Common myeloid progenitor, CD34-positive (primary cell): ENCODE measurements at regions not wholly inside any gene's neighbourhood (a gene's known extent, or its start where the extent isn't known, plus 50 kb on each side); places are given as distances from the start of the nearest gene placed in this dataset.

Source experiments
- CTCF ChIA-PET: fragments of 350-600 bp; sonication (Branson Sonifier 250); formaldehyde crosslinking; loops from one replicate; lab custom pipeline; 2021; ENCODE audit warnings: antibody characterized with exemption; lab: Charles Lee
- POLR2A ChIA-PET: fragments of 350-600 bp; sonication (Branson Sonifier 250); formaldehyde crosslinking; loops from one replicate; lab custom pipeline; 2021; ENCODE audit warnings: antibody characterized with exemption; lab: Charles Lee
- DNase-seq, 3 donors: peaks; one replicate each; pipeline versions ENCODE4 v3.0.0 to v3.0.0-alpha.2; 2013
- H3K27ac ChIP-seq, 2 experiments: 1 replicate in 1 of 2; 2 replicates in 1 of 2; pipeline ENCODE4 v1.7.0; 2013; ENCODE audit warnings: inconsistent platforms in 2 of 2, low read length in 2 of 2, mild to moderate bottlenecking in 2 of 2, low read depth in 1 of 2, moderate library complexity in 1 of 2; ENCODE audit not compliant: severe bottlenecking in 2 of 2, insufficient read depth in 1 of 2, poor library complexity in 1 of 2
- H3K27me3 ChIP-seq, 5 experiments: replicated peaks in 2 of 5; 1 replicate in 3 of 5; 2 replicates in 2 of 5; pipeline versions ENCODE4 v1.6.1 to v1.7.0; 2013; ENCODE audit warnings: low read length in 4 of 5, mild to moderate bottlenecking in 2 of 5, moderate library complexity in 2 of 5, inconsistent platforms in 1 of 5; ENCODE audit not compliant: insufficient read depth in 5 of 5, control insufficient read depth in 4 of 5
- H3K36me3 ChIP-seq, 4 experiments: 1 replicate in 2 of 4; 2 replicates in 2 of 4; pipeline versions ENCODE4 v1.6.1 to v1.7.0; 2013; ENCODE audit warnings: low read length in 3 of 4, control low read depth in 1 of 4, mild to moderate bottlenecking in 1 of 4; ENCODE audit not compliant: control insufficient read depth in 4 of 4, insufficient read depth in 4 of 4
- H3K4me1 ChIP-seq, 4 experiments: 1 replicate in 3 of 4; 2 replicates in 1 of 4; pipeline versions ENCODE4 v1.6.1 to v1.7.1; 2013; ENCODE audit warnings: low read length in 3 of 4, mild to moderate bottlenecking in 3 of 4, control low read depth in 1 of 4, inconsistent platforms in 1 of 4, moderate library complexity in 1 of 4; ENCODE audit not compliant: control insufficient read depth in 4 of 4, insufficient read depth in 4 of 4; ENCODE audit errors: control extremely low read depth in 1 of 4
- H3K4me3 ChIP-seq, 7 experiments: 1 replicate in 4 of 7; 2 replicates in 3 of 7; pipeline versions ENCODE4 v1.5.1 to v1.7.0; 2013; ENCODE audit warnings: mild to moderate bottlenecking in 7 of 7, low read length in 6 of 7, moderate library complexity in 6 of 7, inconsistent platforms in 2 of 7, low read depth in 2 of 7, control low read depth in 1 of 7; ENCODE audit not compliant: insufficient read depth in 4 of 7, control insufficient read depth in 1 of 7; ENCODE audit errors: extremely low read depth in 1 of 7
- H3K9me3 ChIP-seq, 5 experiments: 1 replicate in 4 of 5; 2 replicates in 1 of 5; pipeline versions ENCODE4 v1.6.1 to v1.7.1; 2013; ENCODE audit warnings: low read length in 4 of 5, mild to moderate bottlenecking in 2 of 5, inconsistent platforms in 1 of 5, low read depth in 1 of 5, moderate library complexity in 1 of 5; ENCODE audit not compliant: control insufficient read depth in 4 of 5, insufficient read depth in 2 of 5; ENCODE audit errors: control extremely low read depth in 1 of 5
- WGBS: methylation state at CpG from one replicate; pipeline ENCODE4 v1.1.5; 2013; ENCODE audit not compliant: insufficient coverage; 5-methylcytosine and 5-hydroxymethylcytosine counted together

GRCh38 chr15:61598655-61599054, 369.6 kb upstream of the RORA start:
- Histone ChIP-seq H3K27ac (no peak overlapping the region), H3K9me3 (peaks cover 0 to 2% (median 0%) of the 10 kb centered on the region in 5 experiments), H3K27me3 (peaks cover 0 to 5% (median 0%) of the 10 kb centered on the region in 5 experiments), H3K4me1 (no peaks in the 10 kb centered on the region), H3K4me3 (no peak overlapping the region), H3K36me3 (no peaks in the 10 kb centered on the region)
- no peak for DNase-seq
- POLR2A ChIA-PET, result no interaction called here
- CTCF ChIA-PET, result interaction anchor here (1.6 kb wide), 1 partner anchor 8 kb away, joined by 4 read pairs; no protein-coding TSS in a partner anchor
- 82% methylated on average over 9 of the region's 11 CpGs for WGBS

- Histone ChIP-seq H3K27ac (no peak overlapping the region), H3K27me3 (no peaks in the 10 kb centered on the region), H3K36me3 (no peaks in the 10 kb centered on the region), H3K9me3 (peaks cover 0 to 3% (median 1%) of the 10 kb centered on the region in 5 experiments), H3K4me1 (no peaks in the 10 kb centered on the region), H3K4me3 (no peak overlapping the region)
- DNase-seq, result peak in 2 of 3 donors; percentile 0 to 3
- ChIA-PET POLR2A (no interaction called here), CTCF (no interaction called here)
- WGBS, result 87% methylated on average over 3 of the region's 5 CpGs
These were observed 355.3 kb upstream of the RORA start for GRCh38 chr15:61584410-61584809.

GRCh38 chr15:61582092-61582491, 353.0 kb upstream of the RORA start:
- DNase-seq, result peak in 2 of 3 donors; percentile 4 to 6
- H3K27ac ChIP-seq, result no peak overlapping the region
- ChIA-PET CTCF (no interaction called here), POLR2A (no interaction called here)
- H3K9me3 ChIP-seq, result peaks cover 0 to 3% (median 1%) of the 10 kb centered on the region in 5 experiments
- H3K36me3 ChIP-seq, result no peaks in the 10 kb centered on the region
- no peak overlapping the region for H3K4me3 ChIP-seq
- no peaks in the 10 kb centered on the region for H3K27me3 ChIP-seq
- no peaks in the 10 kb centered on the region for H3K4me1 ChIP-seq
- WGBS, result 0% methylated on average over 1 of the region's 1 CpG

GRCh38 chr15:61575597-61575996, 346.5 kb upstream of the RORA start:
- no peaks in the 10 kb centered on the region for H3K9me3 ChIP-seq
- H3K4me1 ChIP-seq, result no peaks in the 10 kb centered on the region
- H3K27ac ChIP-seq, result no peak overlapping the region
- H3K36me3 ChIP-seq, result no peaks in the 10 kb centered on the region
- H3K27me3 ChIP-seq, result no peaks in the 10 kb centered on the region
- no peak overlapping the region for H3K4me3 ChIP-seq
- no peak for DNase-seq
- CTCF ChIA-PET, result no interaction called here
- POLR2A ChIA-PET, result no interaction called here
- 100% methylated on average over 1 of the region's 1 CpG for WGBS

- Histone ChIP-seq H3K27ac (no peak overlapping the region), H3K9me3 (no peaks in the 10 kb centered on the region), H3K4me3 (no peak overlapping the region), H3K4me1 (no peaks in the 10 kb centered on the region), H3K36me3 (no peaks in the 10 kb centered on the region), H3K27me3 (no peaks in the 10 kb centered on the region)
- WGBS, result 100% methylated on average over 1 of the region's 1 CpG
- ChIA-PET POLR2A (no interaction called here), CTCF (no interaction called here)
- DNase-seq, result no peak
These were observed 341.9 kb upstream of the RORA start for GRCh38 chr15:61571026-61571425.

GRCh38 chr15:61564785-61565184, 335.7 kb upstream of the RORA start:
- H3K4me1 ChIP-seq, result no peaks in the 10 kb centered on the region
- peaks cover 0 to 7% (median 2%) of the 10 kb centered on the region in 5 experiments for H3K27me3 ChIP-seq
- CTCF ChIA-PET, result no interaction called here
- no peaks in the 10 kb centered on the region for H3K9me3 ChIP-seq
- H3K4me3 ChIP-seq, result no peak overlapping the region
- 78% methylated on average over 2 of the region's 3 CpGs for WGBS
- H3K36me3 ChIP-seq, result no peaks in the 10 kb centered on the region
- POLR2A ChIA-PET, result no interaction called here
- DNase-seq, result no peak
- H3K27ac ChIP-seq, result no peak overlapping the region

- H3K4me1 ChIP-seq, result no peaks in the 10 kb centered on the region
- CTCF ChIA-PET, result no interaction called here
- no peaks in the 10 kb centered on the region for H3K9me3 ChIP-seq
- no peak overlapping the region for H3K4me3 ChIP-seq
- peaks cover 0 to 17% (median 8%) of the 10 kb centered on the region in 5 experiments for H3K27me3 ChIP-seq
- H3K27ac ChIP-seq, result no peak overlapping the region
- no peak for DNase-seq
- POLR2A ChIA-PET, result no interaction called here
- no peaks in the 10 kb centered on the region for H3K36me3 ChIP-seq
- WGBS, result 100% methylated on average over 1 of the region's 6 CpGs
These were observed 329.4 kb upstream of the RORA start for GRCh38 chr15:61558172-61559136.
